ENCODE measurements at regions not wholly inside any gene's neighbourhood (a gene's known extent, or its start where the extent isn't known, plus 50 kb on each side); places are given as distances from the start of the nearest gene placed in this dataset.
"Not testable (repeated sequence)": the region's sequence is repeated elsewhere in the genome, so short reads cannot be mapped to it uniquely, and the experiment has no call there.

GRCh38 chr19:28168557-28168956 lies 1044.4 kb downstream of the UQCRFS1 start:
- DNase-seq = no peak

- DNase-seq = no peak
Measured at GRCh38 chr19:28166025-28166424, 1046.9 kb downstream of the UQCRFS1 start.

GRCh38 chr19:28164214-28164613 lies 1048.7 kb downstream of the UQCRFS1 start:
- DNase-seq = no peak

- DNase-seq = no peak
Measured at GRCh38 chr19:28159065-28159464, 1053.9 kb downstream of the UQCRFS1 start.

GRCh38 chr19:28155265-28155664 lies 1057.7 kb downstream of the UQCRFS1 start:
- DNase-seq = no peak

GRCh38 chr19:28154077-28154476 lies 1058.9 kb downstream of the UQCRFS1 start:
- no peak for DNase-seq

- DNase-seq = no peak
Measured at GRCh38 chr19:28153123-28153522, 1059.8 kb downstream of the UQCRFS1 start.

- no peak for DNase-seq
Measured at GRCh38 chr19:28152195-28152594, 1060.8 kb downstream of the UQCRFS1 start.

GRCh38 chr19:28150129-28150528 lies 1062.8 kb downstream of the UQCRFS1 start:
- DNase-seq = no peak

GRCh38 chr19:28148554-28148953 lies 1064.4 kb downstream of the UQCRFS1 start:
- no peak for DNase-seq

GRCh38 chr19:28142258-28142657 lies 1070.7 kb downstream of the UQCRFS1 start:
- no peak for DNase-seq

- DNase-seq = no peak
Measured at GRCh38 chr19:28140201-28140600, 1072.8 kb downstream of the UQCRFS1 start.

- DNase-seq = no peak
Measured at GRCh38 chr19:28137772-28138171, 1075.2 kb downstream of the UQCRFS1 start.

GRCh38 chr19:28136796-28137195 lies 1076.2 kb downstream of the UQCRFS1 start:
- DNase-seq = no peak

- DNase-seq = no peak
Measured at GRCh38 chr19:28135825-28136224, 1077.1 kb downstream of the UQCRFS1 start.

- DNase-seq = no peak
Measured at GRCh38 chr19:28134311-28134710, 1078.6 kb downstream of the UQCRFS1 start.

GRCh38 chr19:28130881-28131280 lies 1082.1 kb downstream of the UQCRFS1 start:
- DNase-seq = not testable (repeated sequence)

- DNase-seq = no peak
Measured at GRCh38 chr19:28130066-28130511, 1082.9 kb downstream of the UQCRFS1 start.

- no peak for DNase-seq
Measured at GRCh38 chr19:28128341-28128740, 1084.6 kb downstream of the UQCRFS1 start.

GRCh38 chr19:28126135-28126898 lies 1086.6 kb downstream of the UQCRFS1 start:
- DNase-seq = no peak

GRCh38 chr19:28122734-28123133 lies 1090.2 kb downstream of the UQCRFS1 start:
- DNase-seq = no peak

- no peak for DNase-seq
Measured at GRCh38 chr19:28118235-28118634, 1094.7 kb downstream of the UQCRFS1 start.

- DNase-seq = no peak
Measured at GRCh38 chr19:28117143-28117542, 1095.8 kb downstream of the UQCRFS1 start.

GRCh38 chr19:28116379-28116778 lies 1096.6 kb downstream of the UQCRFS1 start:
- not testable (repeated sequence) for DNase-seq

- no peak for DNase-seq
Measured at GRCh38 chr19:28103921-28104320, 1109.0 kb downstream of the UQCRFS1 start.
